Neuron (in vitro differentiated cells): ENCODE measurements at regions not wholly inside any gene's neighbourhood (a gene's known extent, or its start where the extent isn't known, plus 50 kb on each side); places are given as distances from the start of the nearest gene placed in this dataset.

ENCODE experiments used
- H2AFZ ChIP-seq: one replicate; pipeline ENCODE4 v1.6.1; 2013; ENCODE audit warnings: low read depth, mild to moderate bottlenecking, inconsistent platforms, low read length, moderate library complexity
- H3K27me3 ChIP-seq: one replicate; pipeline ENCODE4 v1.6.1; 2013; ENCODE audit warnings: low read length; ENCODE audit not compliant: insufficient read depth
- H3K36me3 ChIP-seq: one replicate; pipeline ENCODE4 v1.6.1; 2013; ENCODE audit warnings: low read length; ENCODE audit not compliant: insufficient read depth
- H3K4me1 ChIP-seq: one replicate; pipeline ENCODE4 v1.6.1; 2013; ENCODE audit warnings: low read length; ENCODE audit not compliant: insufficient read depth
- H3K4me3 ChIP-seq: 2 replicates; pipeline ENCODE4 v1.5.1; 2013; ENCODE audit warnings: mild to moderate bottlenecking, low read length, moderate library complexity
- H3K9me3 ChIP-seq: one replicate; pipeline ENCODE4 v1.6.1; 2013; ENCODE audit warnings: low read length

- Histone ChIP-seq H3K36me3 (no peaks in the 10 kb centered on the region), H3K4me3 (no peak overlapping the region), H3K4me1 (peaks cover 50% of the 10 kb centered on the region)
These were observed 831.2 kb upstream of the CDH2 start for GRCh38 chr18:29007986-29008654.

GRCh38 chr18:29004921-29005320 lies 828.0 kb upstream of the CDH2 start:
- Histone ChIP-seq H3K4me1 (peaks cover 36% of the 10 kb centered on the region), H3K4me3 (no peak overlapping the region), H2AFZ (no peak overlapping the region), H3K36me3 (no peaks in the 10 kb centered on the region), H3K27me3 (no peaks in the 10 kb centered on the region), H3K9me3 (no peaks in the 10 kb centered on the region)

More at GRCh38 chr18:29007986-29008654, 831.2 kb upstream of the CDH2 start:
- no peak overlapping the region for H2AFZ ChIP-seq
- no peaks in the 10 kb centered on the region for H3K27me3 ChIP-seq
- no peaks in the 10 kb centered on the region for H3K9me3 ChIP-seq

GRCh38 chr18:29003194-29003593 lies 826.3 kb upstream of the CDH2 start:
- no peak overlapping the region for H2AFZ ChIP-seq
- H3K27me3 ChIP-seq, result no peaks in the 10 kb centered on the region
- peaks cover 21% of the 10 kb centered on the region for H3K4me1 ChIP-seq

GRCh38 chr18:29002747-29003146 lies 825.8 kb upstream of the CDH2 start:
- no peaks in the 10 kb centered on the region for H3K9me3 ChIP-seq
- no peaks in the 10 kb centered on the region for H3K27me3 ChIP-seq
- no peak overlapping the region for H2AFZ ChIP-seq
- no peaks in the 10 kb centered on the region for H3K36me3 ChIP-seq
- no peak overlapping the region for H3K4me3 ChIP-seq
- H3K4me1 ChIP-seq, result peaks cover 16% of the 10 kb centered on the region

More at GRCh38 chr18:29003194-29003593, 826.3 kb upstream of the CDH2 start:
- Histone ChIP-seq H3K36me3 (no peaks in the 10 kb centered on the region), H3K4me3 (no peak overlapping the region), H3K9me3 (no peaks in the 10 kb centered on the region)

- Histone ChIP-seq H3K4me3 (no peak overlapping the region), H3K9me3 (no peaks in the 10 kb centered on the region), H3K4me1 (peaks cover 3% of the 10 kb centered on the region), H2AFZ (no peak overlapping the region), H3K27me3 (no peaks in the 10 kb centered on the region), H3K36me3 (no peaks in the 10 kb centered on the region)
These were observed 822.8 kb upstream of the CDH2 start for GRCh38 chr18:28999726-29000125.

- H3K36me3 ChIP-seq, result no peaks in the 10 kb centered on the region
- no peaks in the 10 kb centered on the region for H3K4me1 ChIP-seq
- H2AFZ ChIP-seq, result no peak overlapping the region
- H3K4me3 ChIP-seq, result no peak overlapping the region
- no peaks in the 10 kb centered on the region for H3K9me3 ChIP-seq
- no peaks in the 10 kb centered on the region for H3K27me3 ChIP-seq
These were observed 818.4 kb upstream of the CDH2 start for GRCh38 chr18:28995319-28995718.

GRCh38 chr18:28984731-28985130 lies 807.8 kb upstream of the CDH2 start:
- peaks cover 5% of the 10 kb centered on the region for H3K4me1 ChIP-seq

GRCh38 chr18:28974504-28974903 lies 797.6 kb upstream of the CDH2 start:
- no peak overlapping the region for H3K4me3 ChIP-seq
- no peaks in the 10 kb centered on the region for H3K36me3 ChIP-seq
- H2AFZ ChIP-seq, result no peak overlapping the region
- H3K4me1 ChIP-seq, result peaks cover 13% of the 10 kb centered on the region
- no peaks in the 10 kb centered on the region for H3K27me3 ChIP-seq
- no peaks in the 10 kb centered on the region for H3K9me3 ChIP-seq

More at GRCh38 chr18:28984731-28985130, 807.8 kb upstream of the CDH2 start:
- H3K27me3 ChIP-seq, result no peaks in the 10 kb centered on the region
- H2AFZ ChIP-seq, result peak overlapping the region; percentile 65
- no peaks in the 10 kb centered on the region for H3K36me3 ChIP-seq
- H3K4me3 ChIP-seq, result no peak overlapping the region
- no peaks in the 10 kb centered on the region for H3K9me3 ChIP-seq

- Histone ChIP-seq H3K9me3 (no peaks in the 10 kb centered on the region), H3K4me1 (peaks cover 13% of the 10 kb centered on the region), H3K36me3 (no peaks in the 10 kb centered on the region), H3K4me3 (no peak overlapping the region), H3K27me3 (no peaks in the 10 kb centered on the region), H2AFZ (no peak overlapping the region)
These were observed 796.4 kb upstream of the CDH2 start for GRCh38 chr18:28973324-28973723.

GRCh38 chr18:28972333-28972907 lies 795.5 kb upstream of the CDH2 start:
- Histone ChIP-seq H3K9me3 (no peaks in the 10 kb centered on the region), H2AFZ (peak overlapping the region; percentile 1), H3K4me1 (peaks cover 13% of the 10 kb centered on the region), H3K4me3 (no peak overlapping the region), H3K36me3 (no peaks in the 10 kb centered on the region), H3K27me3 (no peaks in the 10 kb centered on the region)

- Histone ChIP-seq H3K4me3 (no peak overlapping the region), H3K36me3 (no peaks in the 10 kb centered on the region), H3K27me3 (no peaks in the 10 kb centered on the region), H3K4me1 (peaks cover 5% of the 10 kb centered on the region), H3K9me3 (no peaks in the 10 kb centered on the region), H2AFZ (no peak overlapping the region)
These were observed 786.6 kb upstream of the CDH2 start for GRCh38 chr18:28963481-28963880.

GRCh38 chr18:28961669-28962228 lies 784.8 kb upstream of the CDH2 start:
- Histone ChIP-seq H3K4me1 (peaks cover 5% of the 10 kb centered on the region), H2AFZ (no peak overlapping the region), H3K36me3 (no peaks in the 10 kb centered on the region), H3K9me3 (no peaks in the 10 kb centered on the region), H3K27me3 (no peaks in the 10 kb centered on the region), H3K4me3 (no peak overlapping the region)

GRCh38 chr18:28960146-28960545 lies 783.2 kb upstream of the CDH2 start:
- peaks cover 5% of the 10 kb centered on the region for H3K4me1 ChIP-seq
- no peaks in the 10 kb centered on the region for H3K36me3 ChIP-seq
- H3K4me3 ChIP-seq, result no peak overlapping the region
- no peaks in the 10 kb centered on the region for H3K9me3 ChIP-seq
- no peaks in the 10 kb centered on the region for H3K27me3 ChIP-seq
- no peak overlapping the region for H2AFZ ChIP-seq
